LNCAP (cell line): ENCODE measurements at regions not wholly inside any gene's neighbourhood (a gene's known extent, or its start where the extent isn't known, plus 50 kb on each side); places are given as distances from the start of the nearest gene placed in this dataset.

Source experiments
- TF ChIP-seq, protein P1 (sequence below): fragments of 450-650 bp; IDR thresholded peaks from 2 replicates; pipeline ENCODE4 v1.5.1; 2017; ENCODE audit warnings: mild to moderate bottlenecking

DNA sequence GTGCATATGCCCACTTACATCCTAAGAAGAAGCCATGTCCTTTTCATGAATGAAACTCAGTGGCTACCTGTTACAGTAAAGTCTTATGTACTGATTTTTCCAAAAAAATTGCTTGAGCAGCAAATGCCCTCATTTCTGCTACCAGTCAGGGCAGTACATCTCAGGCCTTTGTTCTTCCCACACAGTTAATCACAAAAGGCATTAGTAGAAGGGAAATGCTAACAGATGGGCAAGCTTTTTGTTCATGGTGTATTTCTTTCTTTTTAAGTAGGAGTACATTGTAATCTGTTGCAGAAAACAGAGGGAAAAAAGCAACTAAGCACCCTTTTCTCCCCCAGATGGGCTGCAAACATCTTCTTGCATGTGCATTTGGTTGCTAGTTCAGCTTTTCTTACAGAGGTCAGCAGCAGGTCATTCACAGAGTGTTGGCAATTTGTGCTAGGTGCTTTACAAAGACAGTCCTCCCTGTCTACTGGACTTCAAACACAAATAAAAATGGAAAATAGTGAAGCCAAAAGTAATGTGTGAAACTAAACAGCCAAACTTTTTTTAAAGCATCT, 373.4 kb downstream of the PRDM5 start:
- TF ChIP-seq, protein P1, sequence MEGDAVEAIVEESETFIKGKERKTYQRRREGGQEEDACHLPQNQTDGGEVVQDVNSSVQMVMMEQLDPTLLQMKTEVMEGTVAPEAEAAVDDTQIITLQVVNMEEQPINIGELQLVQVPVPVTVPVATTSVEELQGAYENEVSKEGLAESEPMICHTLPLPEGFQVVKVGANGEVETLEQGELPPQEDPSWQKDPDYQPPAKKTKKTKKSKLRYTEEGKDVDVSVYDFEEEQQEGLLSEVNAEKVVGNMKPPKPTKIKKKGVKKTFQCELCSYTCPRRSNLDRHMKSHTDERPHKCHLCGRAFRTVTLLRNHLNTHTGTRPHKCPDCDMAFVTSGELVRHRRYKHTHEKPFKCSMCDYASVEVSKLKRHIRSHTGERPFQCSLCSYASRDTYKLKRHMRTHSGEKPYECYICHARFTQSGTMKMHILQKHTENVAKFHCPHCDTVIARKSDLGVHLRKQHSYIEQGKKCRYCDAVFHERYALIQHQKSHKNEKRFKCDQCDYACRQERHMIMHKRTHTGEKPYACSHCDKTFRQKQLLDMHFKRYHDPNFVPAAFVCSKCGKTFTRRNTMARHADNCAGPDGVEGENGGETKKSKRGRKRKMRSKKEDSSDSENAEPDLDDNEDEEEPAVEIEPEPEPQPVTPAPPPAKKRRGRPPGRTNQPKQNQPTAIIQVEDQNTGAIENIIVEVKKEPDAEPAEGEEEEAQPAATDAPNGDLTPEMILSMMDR: no peak

DNA sequence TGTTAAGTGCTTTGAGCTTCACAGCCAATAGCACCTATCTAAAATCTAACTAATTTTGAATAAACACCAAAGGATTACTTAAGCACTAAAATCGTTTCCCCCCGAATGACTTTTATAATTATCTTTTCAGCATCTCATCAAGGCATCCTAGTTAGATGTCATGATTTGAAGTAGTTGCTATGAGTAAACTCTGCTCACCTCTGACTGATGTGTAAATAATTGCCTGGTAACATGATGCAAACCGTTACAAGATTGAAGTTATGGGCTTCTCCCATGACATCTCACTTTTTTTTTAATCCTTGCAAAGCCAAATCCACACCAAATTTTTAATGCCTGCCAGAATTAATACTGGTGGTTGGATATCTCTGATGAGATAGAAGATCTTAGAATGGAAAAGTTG, 377.1 kb downstream of the PRDM5 start:
- TF ChIP-seq, protein P1: no peak

DNA sequence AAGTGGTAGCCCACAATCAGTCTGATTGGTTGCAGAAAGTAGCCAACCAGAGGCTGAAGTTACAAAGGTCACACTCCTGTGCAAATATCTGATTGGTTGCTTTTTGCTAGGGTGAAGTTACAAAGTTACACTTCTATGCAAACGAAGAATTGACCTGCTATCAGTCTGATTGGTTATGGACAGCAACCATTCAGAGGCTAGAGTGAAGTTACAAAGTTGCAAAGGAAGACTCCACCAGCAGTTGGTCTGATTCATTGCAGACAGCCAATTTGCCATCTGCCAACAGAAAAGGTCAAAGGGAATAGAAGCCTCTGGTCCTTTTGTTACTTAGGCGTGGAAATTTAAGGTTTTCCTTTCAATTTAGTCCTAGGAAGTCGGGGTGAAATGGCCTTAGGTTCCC, 377.7 kb downstream of the PRDM5 start:
- TF ChIP-seq, protein P1: no peak

DNA sequence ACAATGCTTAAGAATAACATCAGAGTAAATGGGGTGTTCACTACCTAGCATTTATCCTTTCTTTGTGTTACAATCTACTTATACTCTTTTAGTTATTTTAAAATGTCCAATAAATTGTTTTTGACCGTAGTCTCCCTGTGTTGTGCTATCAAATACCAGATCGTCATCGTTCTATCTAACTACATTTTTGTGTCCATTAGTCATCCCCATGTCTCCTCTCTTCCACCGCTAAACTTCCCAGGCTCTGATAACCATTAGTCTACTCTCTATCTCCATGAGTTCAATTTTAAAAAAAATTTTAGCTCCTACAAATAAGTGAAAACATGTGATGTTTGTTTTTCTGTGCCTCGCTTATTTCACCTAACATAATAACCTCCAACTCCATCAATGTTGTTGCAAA, 381.9 kb downstream of the PRDM5 start:
- TF ChIP-seq, protein P1: no peak

DNA sequence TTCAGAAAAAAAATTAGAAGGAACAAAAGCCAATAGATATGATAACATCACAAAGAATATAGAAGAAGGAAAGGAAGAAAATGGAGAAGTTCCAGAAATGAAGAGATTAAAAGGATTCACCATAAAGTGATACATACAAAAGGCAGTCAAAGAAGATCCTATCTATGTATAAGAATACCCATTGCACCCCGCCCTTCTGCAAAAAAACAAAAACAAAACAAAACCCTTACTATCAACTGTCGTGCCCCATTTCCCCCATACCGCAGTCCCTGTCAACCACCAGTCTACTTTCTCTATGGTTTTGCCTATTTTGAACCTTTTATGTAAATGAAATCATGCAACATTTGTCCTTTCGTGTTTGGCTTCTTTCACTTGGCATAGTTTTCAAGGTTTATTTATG, 385.6 kb downstream of the PRDM5 start:
- TF ChIP-seq, protein P1: no peak

DNA sequence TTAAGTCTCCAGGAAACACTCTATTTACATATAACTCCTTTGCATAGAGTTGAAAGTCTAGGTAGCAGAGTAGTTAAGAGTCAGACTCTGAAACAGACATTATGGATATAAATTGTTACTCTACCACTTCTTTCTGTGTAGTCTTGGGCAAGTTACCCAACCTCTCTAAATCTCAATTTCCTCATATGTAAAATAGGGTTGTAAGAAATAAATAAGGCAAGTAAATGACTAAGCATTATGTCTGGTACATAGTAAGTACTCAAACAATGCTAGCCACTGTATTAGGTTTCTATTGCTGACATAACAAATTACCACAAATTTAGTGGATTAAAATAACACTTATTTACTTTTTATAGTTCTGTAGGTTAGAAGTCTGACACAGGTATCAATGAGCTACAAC, 394.1 kb downstream of the PRDM5 start:
- TF ChIP-seq, protein P1: no peak

DNA sequence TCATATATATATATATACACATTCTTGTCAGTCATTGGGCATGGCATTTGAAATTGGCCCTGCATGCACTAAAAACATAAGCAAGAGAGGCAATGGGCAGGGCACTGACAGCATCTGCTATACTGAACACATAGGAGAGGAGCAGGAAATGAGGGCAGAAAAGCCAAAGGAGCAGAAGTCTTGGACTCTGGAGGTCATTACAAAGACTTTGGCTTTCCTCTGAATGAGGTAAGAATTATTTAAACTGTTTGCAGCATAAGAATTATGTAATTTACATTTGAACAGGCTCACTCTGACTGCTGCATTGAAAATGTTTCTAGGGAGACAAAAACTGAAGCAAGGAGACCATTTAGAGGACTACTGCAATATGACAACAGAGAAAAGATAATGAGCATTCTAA, 396.5 kb downstream of the PRDM5 start:
- TF ChIP-seq, protein P1: no peak

DNA sequence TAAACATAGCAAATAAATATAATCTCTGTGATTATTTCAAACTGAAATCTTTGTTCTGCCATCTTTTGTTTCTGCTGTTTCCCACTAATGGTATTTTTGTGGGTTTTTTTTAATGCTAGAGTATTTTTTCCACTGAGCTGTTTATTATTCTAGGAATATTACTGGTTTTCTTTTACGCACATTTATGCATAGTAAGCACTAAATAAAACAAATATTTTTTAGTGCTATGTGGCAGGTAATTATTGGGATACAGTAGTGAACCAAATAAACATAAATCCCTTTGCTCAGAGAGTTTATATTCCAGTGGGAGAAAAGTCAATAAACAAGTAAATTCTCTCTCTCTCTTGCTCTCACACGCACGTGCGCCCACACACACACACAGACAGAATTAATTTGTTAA, 397.4 kb downstream of the PRDM5 start:
- TF ChIP-seq, protein P1: no peak
